ENCODE measurements at regions not wholly inside any gene's neighbourhood (a gene's known extent, or its start where the extent isn't known, plus 50 kb on each side); places are given as distances from the start of the nearest gene placed in this dataset.

GRCh38 chr5:168017313-168017712 is 274.1 kb upstream of the WWC1 start:
- H3K27me3 ChIP-seq (ENCODE audit: control insufficient read depth, insufficient read depth, low read length), result no peaks in the 10 kb centered on the region
- H3K4me3 ChIP-seq (ENCODE audit: low read depth, low read length), result no peak overlapping the region
- DNase-seq (ENCODE audit: low read depth), result no peak
- no peak for TF ChIP-seq CTCF (IDR thresholded peaks at IDR 0.05; ENCODE audit: insufficient read depth, low read length, poor library complexity, severe bottlenecking)
- H3K36me3 ChIP-seq (ENCODE audit: control insufficient read depth, insufficient read depth, low read length), result no peaks in the 10 kb centered on the region

- no peak for DNase-seq (ENCODE audit: low read depth)
- H3K4me3 ChIP-seq (ENCODE audit: low read depth, low read length), result no peak overlapping the region
- H3K36me3 ChIP-seq (ENCODE audit: control insufficient read depth, insufficient read depth, low read length), result no peaks in the 10 kb centered on the region
- H3K27me3 ChIP-seq (ENCODE audit: control insufficient read depth, insufficient read depth, low read length), result peaks cover 5% of the 10 kb centered on the region
- TF ChIP-seq CTCF (IDR thresholded peaks at IDR 0.05; ENCODE audit: insufficient read depth, low read length, poor library complexity, severe bottlenecking), result no peak
These were observed 272.3 kb upstream of the WWC1 start for GRCh38 chr5:168019143-168019542.

- H3K27me3 ChIP-seq (ENCODE audit: control insufficient read depth, insufficient read depth, low read length), result peaks cover 5% of the 10 kb centered on the region
- H3K36me3 ChIP-seq (ENCODE audit: control insufficient read depth, insufficient read depth, low read length), result no peaks in the 10 kb centered on the region
- TF ChIP-seq CTCF (IDR thresholded peaks at IDR 0.05; ENCODE audit: insufficient read depth, low read length, poor library complexity, severe bottlenecking), result peak; percentile 30
- no peak for DNase-seq (ENCODE audit: low read depth)
- no peak overlapping the region for H3K4me3 ChIP-seq (ENCODE audit: low read depth, low read length)
These were observed 270.7 kb upstream of the WWC1 start for GRCh38 chr5:168020542-168021294.

GRCh38 chr5:168022446-168023169 is 268.8 kb upstream of the WWC1 start:
- TF ChIP-seq CTCF (IDR thresholded peaks at IDR 0.05; ENCODE audit: insufficient read depth, low read length, poor library complexity, severe bottlenecking), result no peak
- H3K27me3 ChIP-seq (ENCODE audit: control insufficient read depth, insufficient read depth, low read length), result peaks cover 5% of the 10 kb centered on the region
- H3K36me3 ChIP-seq (ENCODE audit: control insufficient read depth, insufficient read depth, low read length), result no peaks in the 10 kb centered on the region
- DNase-seq (ENCODE audit: low read depth), result no peak
- no peak overlapping the region for H3K4me3 ChIP-seq (ENCODE audit: low read depth, low read length)

GRCh38 chr5:168023191-168023590 is 268.3 kb upstream of the WWC1 start:
- no peak for TF ChIP-seq CTCF (IDR thresholded peaks at IDR 0.05; ENCODE audit: insufficient read depth, low read length, poor library complexity, severe bottlenecking)
- peaks cover 5% of the 10 kb centered on the region for H3K27me3 ChIP-seq (ENCODE audit: control insufficient read depth, insufficient read depth, low read length)
- DNase-seq (ENCODE audit: low read depth), result no peak
- H3K4me3 ChIP-seq (ENCODE audit: low read depth, low read length), result no peak overlapping the region
- H3K36me3 ChIP-seq (ENCODE audit: control insufficient read depth, insufficient read depth, low read length), result no peaks in the 10 kb centered on the region

All from kidney epithelial cell (primary cell).